ENCODE measurements at regions not wholly inside any gene's neighbourhood (a gene's known extent, or its start where the extent isn't known, plus 50 kb on each side); places are given as distances from the start of the nearest gene placed in this dataset.

DNA sequence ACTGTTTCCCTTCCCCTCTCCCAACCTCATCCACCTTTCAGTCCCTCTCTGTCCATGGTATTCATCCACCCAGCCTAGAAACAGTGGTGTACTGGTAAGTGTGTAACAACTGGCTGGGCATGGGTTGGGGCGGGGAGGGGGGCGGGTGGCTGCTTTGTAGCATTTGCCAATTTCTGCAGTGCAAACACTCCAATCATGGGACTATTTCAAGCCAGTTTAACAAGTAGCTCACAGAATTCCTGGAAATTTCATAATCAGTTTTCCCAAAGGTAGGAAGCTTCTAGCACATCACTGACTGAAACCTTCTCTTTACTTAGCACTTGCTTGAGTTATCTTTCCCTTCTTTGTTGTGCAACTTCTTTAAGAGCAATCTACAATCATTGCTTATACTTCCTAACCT, 100.8 kb upstream of the WASF3 start:
- TF ChIP-seq EP300 (IDR thresholded peaks at IDR 0.05) (no peak), POLR2AphosphoS5 (IDR thresholded peaks at IDR 0.05) (no peak), POLR2A (IDR thresholded peaks at IDR 0.05) (no peak)
- TF ChIP-seq, protein P1, sequence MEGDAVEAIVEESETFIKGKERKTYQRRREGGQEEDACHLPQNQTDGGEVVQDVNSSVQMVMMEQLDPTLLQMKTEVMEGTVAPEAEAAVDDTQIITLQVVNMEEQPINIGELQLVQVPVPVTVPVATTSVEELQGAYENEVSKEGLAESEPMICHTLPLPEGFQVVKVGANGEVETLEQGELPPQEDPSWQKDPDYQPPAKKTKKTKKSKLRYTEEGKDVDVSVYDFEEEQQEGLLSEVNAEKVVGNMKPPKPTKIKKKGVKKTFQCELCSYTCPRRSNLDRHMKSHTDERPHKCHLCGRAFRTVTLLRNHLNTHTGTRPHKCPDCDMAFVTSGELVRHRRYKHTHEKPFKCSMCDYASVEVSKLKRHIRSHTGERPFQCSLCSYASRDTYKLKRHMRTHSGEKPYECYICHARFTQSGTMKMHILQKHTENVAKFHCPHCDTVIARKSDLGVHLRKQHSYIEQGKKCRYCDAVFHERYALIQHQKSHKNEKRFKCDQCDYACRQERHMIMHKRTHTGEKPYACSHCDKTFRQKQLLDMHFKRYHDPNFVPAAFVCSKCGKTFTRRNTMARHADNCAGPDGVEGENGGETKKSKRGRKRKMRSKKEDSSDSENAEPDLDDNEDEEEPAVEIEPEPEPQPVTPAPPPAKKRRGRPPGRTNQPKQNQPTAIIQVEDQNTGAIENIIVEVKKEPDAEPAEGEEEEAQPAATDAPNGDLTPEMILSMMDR (IDR thresholded peaks at IDR 0.05): no peak
- Histone ChIP-seq H3K9me3 (no peaks in the 10 kb centered on the region), H3K27me3 (no peaks in the 10 kb centered on the region), H3K36me3 (no peaks in the 10 kb centered on the region), H3K27ac (no peak overlapping the region), H3K4me3 (no peak overlapping the region), H3K4me1 (no peaks in the 10 kb centered on the region)
- peak; percentile 32 for ATAC-seq
- WGBS, 2 donors (ENCODE audit: low coverage in 1 of 2): 100% methylated on average over 1 of the region's 2 CpGs; no CpG with 5 or more reads in 1 of the 2 donors

DNA sequence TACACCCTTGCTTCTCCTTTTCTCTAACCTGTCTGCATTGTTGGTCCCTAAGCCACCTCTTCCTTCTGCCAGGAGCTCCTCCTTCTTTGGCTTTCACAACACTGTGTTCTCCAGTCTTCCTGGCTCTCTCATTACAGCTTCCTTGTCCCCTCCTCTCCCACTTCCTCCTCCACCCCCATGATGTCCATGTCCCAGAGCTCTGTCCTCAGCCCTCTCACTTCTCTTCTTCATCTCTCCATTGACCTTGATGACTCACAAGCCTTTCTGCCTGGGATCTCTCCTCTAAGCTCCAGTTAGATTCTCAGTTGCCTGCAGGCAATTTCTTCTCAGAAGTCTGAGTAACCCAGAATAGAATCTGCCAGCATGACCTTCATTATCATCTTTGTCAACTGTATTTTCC, 100.3 kb upstream of the WASF3 start:
- Histone ChIP-seq H3K4me1 (no peaks in the 10 kb centered on the region), H3K27me3 (no peaks in the 10 kb centered on the region), H3K4me3 (no peak overlapping the region), H3K27ac (no peak overlapping the region), H3K36me3 (no peaks in the 10 kb centered on the region), H3K9me3 (no peaks in the 10 kb centered on the region)
- no peak for TF ChIP-seq POLR2A (IDR thresholded peaks at IDR 0.05)
- TF ChIP-seq, protein P1 (IDR thresholded peaks at IDR 0.05): no peak
- no peak for TF ChIP-seq POLR2AphosphoS5 (IDR thresholded peaks at IDR 0.05)
- TF ChIP-seq EP300 (IDR thresholded peaks at IDR 0.05): no peak
- ATAC-seq: peak; percentile 25

DNA sequence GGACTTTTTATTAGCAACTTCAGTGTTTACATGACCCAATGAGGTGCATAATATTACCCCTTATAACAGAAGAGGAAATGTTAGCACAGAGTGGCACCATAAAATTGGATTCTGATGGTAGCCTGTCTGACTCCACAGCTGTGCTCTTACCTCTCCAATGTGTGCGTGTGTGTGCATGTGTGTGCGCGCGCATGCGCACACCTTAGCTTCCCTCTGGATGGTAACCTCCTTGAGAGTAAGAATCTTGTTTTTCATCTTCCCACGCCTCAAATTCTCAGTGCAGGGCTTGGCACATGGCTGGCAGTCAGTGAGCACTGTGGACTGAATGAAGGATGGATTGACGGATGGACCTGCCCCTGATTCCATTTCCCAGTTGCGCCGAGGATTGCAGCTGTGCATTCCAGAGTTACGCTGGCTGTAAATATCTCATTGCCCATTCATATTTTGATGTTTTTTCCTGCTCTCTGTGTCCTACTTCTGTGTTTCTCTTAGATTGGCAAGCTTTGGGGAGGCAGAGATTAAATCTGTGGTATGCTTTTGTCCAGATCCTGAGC, 99.2 kb upstream of the WASF3 start:
- no peak for ATAC-seq
- Histone ChIP-seq H3K36me3 (no peaks in the 10 kb centered on the region), H3K4me1 (no peaks in the 10 kb centered on the region), H3K27me3 (no peaks in the 10 kb centered on the region), H3K27ac (no peak overlapping the region), H3K9me3 (no peaks in the 10 kb centered on the region), H3K4me3 (no peak overlapping the region)
- no peak for TF ChIP-seq POLR2AphosphoS5 (IDR thresholded peaks at IDR 0.05)
- no peak for TF ChIP-seq EP300 (IDR thresholded peaks at IDR 0.05)
- TF ChIP-seq, protein P1 (IDR thresholded peaks at IDR 0.05): no peak
- TF ChIP-seq POLR2A (IDR thresholded peaks at IDR 0.05): no peak
- 77% methylated on average over 10 of the region's 10 CpGs; no CpG with 5 or more reads in 1 of the 2 donors for WGBS, 2 donors (ENCODE audit: low coverage in 1 of 2)

DNA sequence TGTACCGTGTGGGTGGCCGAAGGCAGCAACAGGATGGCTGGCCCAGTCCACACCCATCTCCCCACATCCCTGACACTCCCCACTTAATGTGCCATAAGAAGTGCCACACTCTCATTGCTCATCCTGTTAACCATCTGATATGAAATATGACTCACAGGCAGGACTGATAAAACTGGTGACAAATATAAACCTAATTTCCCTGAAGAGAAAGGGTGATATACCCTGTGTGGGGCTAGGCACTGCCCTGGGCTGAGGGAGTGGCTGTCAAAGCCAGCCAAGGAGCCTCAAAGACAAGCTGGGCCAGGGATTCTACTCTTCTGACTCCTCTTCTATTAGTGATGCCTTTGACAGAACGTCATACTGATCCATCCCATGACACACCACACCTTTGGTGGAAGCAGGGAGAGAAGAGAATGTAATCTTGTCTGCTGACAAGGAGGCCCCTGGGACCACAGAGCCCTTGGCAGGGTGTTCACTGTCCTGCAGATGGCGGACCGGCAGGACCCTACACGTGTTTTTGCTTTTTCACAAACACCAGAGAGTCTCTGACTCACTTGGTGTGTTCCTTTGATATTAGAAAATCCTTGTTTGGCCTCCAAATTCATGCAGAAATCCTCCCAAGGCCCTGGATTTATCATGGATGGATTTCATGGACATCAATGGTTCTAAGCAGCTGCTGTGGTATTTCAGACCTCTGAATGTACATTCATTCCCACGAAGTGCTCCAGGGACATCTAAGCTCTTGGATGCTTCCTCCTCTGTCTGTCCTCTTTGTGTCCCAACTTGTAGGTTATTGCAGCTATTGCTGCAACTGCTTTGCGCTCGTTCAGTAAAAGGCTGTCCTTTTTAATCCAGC, 98.0 kb upstream of the WASF3 start:
- peak overlapping the region in 3 of 4 donors; percentile 37 to 54 (median 38) for H3K27ac ChIP-seq
- no peaks in the 10 kb centered on the region for H3K27me3 ChIP-seq
- H3K36me3 ChIP-seq: no peaks in the 10 kb centered on the region
- WGBS, 2 donors (ENCODE audit: low coverage in 1 of 2): 60 to 79% methylated on average over 4 to 9 of the region's 9 CpGs
- no peaks in the 10 kb centered on the region for H3K4me1 ChIP-seq
- peak; percentile 8 for TF ChIP-seq POLR2AphosphoS5 (IDR thresholded peaks at IDR 0.05)
- TF ChIP-seq EP300 (IDR thresholded peaks at IDR 0.05): no peak
- no peak for TF ChIP-seq POLR2A (IDR thresholded peaks at IDR 0.05)
- TF ChIP-seq, protein P1 (IDR thresholded peaks at IDR 0.05): no peak
- peak; percentile 44 for ATAC-seq
- H3K4me3 ChIP-seq: no peak overlapping the region
- no peaks in the 10 kb centered on the region for H3K9me3 ChIP-seq

DNA sequence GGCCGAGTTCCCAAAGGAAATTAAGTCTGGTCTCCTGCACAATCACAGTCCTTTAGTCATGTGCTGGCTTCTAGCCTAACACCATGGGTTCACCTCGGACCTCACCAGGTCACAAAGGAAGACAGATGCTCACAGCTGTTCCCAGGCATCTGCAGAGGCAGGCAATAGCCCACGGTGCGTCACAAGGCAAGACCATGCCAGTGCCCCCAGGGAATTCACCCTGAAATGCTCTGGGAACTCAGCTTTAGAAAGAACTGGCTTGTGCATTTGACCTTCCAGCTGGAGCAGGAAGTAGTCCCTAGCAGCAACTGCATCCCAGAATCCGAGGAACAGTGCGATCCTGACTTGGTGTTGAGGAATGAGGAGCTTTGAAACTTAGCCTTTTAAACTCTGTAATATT, 96.8 kb upstream of the WASF3 start:
- 29 to 72% methylated on average over 2 to 4 of the region's 6 CpGs for WGBS, 2 donors (ENCODE audit: low coverage in 1 of 2)
- Histone ChIP-seq H3K36me3 (no peaks in the 10 kb centered on the region), H3K4me1 (no peaks in the 10 kb centered on the region), H3K4me3 (no peak overlapping the region), H3K27me3 (no peaks in the 10 kb centered on the region), H3K9me3 (no peaks in the 10 kb centered on the region), H3K27ac (peak overlapping the region in 2 of 4 donors; percentile 11 to 37)
- peak; percentile 80 for ATAC-seq
- TF ChIP-seq POLR2AphosphoS5 (IDR thresholded peaks at IDR 0.05) (peak; percentile 87), EP300 (IDR thresholded peaks at IDR 0.05) (no peak)
- TF ChIP-seq, protein P1 (IDR thresholded peaks at IDR 0.05): no peak

Measured in gastroesophageal sphincter (tissue), 4 donors.